Neural crest cell (in vitro differentiated cells): ENCODE measurements at regions not wholly inside any gene's neighbourhood (a gene's known extent, or its start where the extent isn't known, plus 50 kb on each side); places are given as distances from the start of the nearest gene placed in this dataset.
A peak's percentile ranks its signal among the peaks of the same experiment; 100 is the strongest.
"Not testable (repeated sequence)": the region's sequence is repeated elsewhere in the genome, so short reads cannot be mapped to it uniquely, and the experiment has no call there.

Source experiments
- DNase-seq: peaks from one replicate; pipeline ENCODE4 v3.0.0; 2021; ENCODE audit warnings: low read depth, mixed read lengths, low spot score
- H3K27ac Mint-ChIP-seq: one replicate; pipeline ENCODE4 v1.8.0; 2021; ENCODE audit warnings: mild to moderate bottlenecking, mixed read lengths; ENCODE audit not compliant: unreplicated experiment
- H3K27me3 Mint-ChIP-seq: 2 replicates; pipeline ENCODE4 v1.8.0; 2021; ENCODE audit warnings: low read depth, mild to moderate bottlenecking, mixed read lengths
- H3K36me3 Mint-ChIP-seq: 2 replicates; pipeline ENCODE4 v1.8.0; 2021; ENCODE audit warnings: low read depth, mild to moderate bottlenecking, mixed read lengths
- H3K4me1 Mint-ChIP-seq: 2 replicates; pipeline ENCODE4 v1.8.0; 2021; ENCODE audit warnings: mixed read lengths
- H3K4me3 Mint-ChIP-seq: one replicate; pipeline ENCODE4 v1.8.0; 2021; ENCODE audit warnings: mild to moderate bottlenecking, mixed read lengths
- H3K9me3 Mint-ChIP-seq: 2 replicates; pipeline ENCODE4 v1.8.0; 2021; ENCODE audit warnings: mixed read lengths
- CTCF ChIP-seq: fragments of 200-600 bp; sonication (generic); conservative IDR thresholded peaks from 2 replicates; pipeline ENCODE4 v1.5.0; 2021; ENCODE audit warnings: antibody characterized with exemption, mild to moderate bottlenecking

DNA sequence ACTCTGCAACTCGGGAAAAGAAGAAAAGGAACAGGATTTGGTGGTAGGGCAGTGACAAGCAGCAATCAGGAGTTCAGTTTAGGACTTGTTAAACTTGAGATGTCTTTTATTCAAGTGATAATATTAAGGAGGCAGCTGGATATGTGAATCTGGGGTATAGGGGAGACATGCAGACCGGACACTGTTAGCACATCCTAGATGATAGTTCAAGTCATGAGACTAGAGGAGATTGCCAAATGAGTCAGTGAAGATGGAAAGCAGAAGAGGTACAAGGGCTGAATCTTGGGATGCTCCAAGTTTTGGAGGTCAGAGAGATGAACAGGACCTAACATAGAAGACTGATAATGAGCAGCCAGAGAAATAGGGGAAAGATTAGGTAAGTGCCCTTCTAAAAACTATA lies 69.5 kb upstream of the PSME4 start:
- Mint-ChIP-seq H3K9me3 (peaks cover 6% of the 10 kb centered on the region), H3K36me3 (peaks cover 4% of the 10 kb centered on the region), H3K27ac (no peak overlapping the region), H3K27me3 (no peaks in the 10 kb centered on the region), H3K4me1 (peaks cover 8% of the 10 kb centered on the region), H3K4me3 (no peak overlapping the region)
- no peak for DNase-seq
- no peak for TF ChIP-seq CTCF

DNA sequence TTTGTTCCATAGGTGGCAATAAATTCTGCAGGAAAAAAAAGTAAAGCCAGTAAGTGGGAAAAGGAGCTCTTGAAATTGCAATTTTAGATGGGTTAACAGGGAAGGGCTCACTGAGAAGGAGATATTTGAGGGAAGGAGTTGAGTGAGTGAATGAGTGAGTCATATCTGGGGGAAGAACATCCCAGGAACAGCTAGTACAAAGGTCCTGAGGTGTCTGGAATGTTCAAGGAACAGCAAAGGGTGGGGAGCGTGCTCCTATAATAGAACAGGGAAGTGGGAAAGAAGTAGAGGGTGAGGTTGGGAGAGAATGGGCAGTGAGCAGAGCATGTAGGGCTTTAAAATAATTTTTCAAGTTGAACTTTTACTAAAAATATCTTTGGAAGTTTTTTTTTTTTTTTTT lies 68.0 kb upstream of the PSME4 start:
- Mint-ChIP-seq H3K4me3 (no peak overlapping the region), H3K27ac (no peak overlapping the region), H3K36me3 (no peaks in the 10 kb centered on the region), H3K9me3 (no peaks in the 10 kb centered on the region), H3K4me1 (peaks cover 3% of the 10 kb centered on the region), H3K27me3 (no peaks in the 10 kb centered on the region)
- DNase-seq, result no peak
- no peak for TF ChIP-seq CTCF

DNA sequence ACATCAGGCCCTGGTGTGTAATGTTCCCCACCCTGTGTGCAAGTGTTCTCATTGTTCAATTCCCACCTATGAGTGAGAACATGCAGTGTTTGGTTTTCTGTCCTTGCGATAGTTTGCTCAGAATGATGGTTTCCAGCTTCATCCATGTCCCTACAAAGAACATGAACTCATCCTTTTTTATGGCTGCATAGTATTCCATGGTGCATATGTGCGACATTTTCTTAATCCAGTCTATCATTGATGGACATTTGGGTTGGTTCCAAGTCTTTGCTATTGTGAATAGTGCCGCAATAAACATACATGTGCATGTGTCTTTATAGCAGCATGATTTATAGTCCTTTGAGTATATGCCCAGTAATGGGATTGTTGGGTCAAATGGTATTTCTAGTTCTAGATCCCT lies 60.5 kb upstream of the PSME4 start:
- H3K27me3 Mint-ChIP-seq, H3K36me3 Mint-ChIP-seq, H3K4me1 Mint-ChIP-seq, H3K4me3 Mint-ChIP-seq, H3K27ac Mint-ChIP-seq, H3K9me3 Mint-ChIP-seq, DNase-seq: not testable (repeated sequence)

DNA sequence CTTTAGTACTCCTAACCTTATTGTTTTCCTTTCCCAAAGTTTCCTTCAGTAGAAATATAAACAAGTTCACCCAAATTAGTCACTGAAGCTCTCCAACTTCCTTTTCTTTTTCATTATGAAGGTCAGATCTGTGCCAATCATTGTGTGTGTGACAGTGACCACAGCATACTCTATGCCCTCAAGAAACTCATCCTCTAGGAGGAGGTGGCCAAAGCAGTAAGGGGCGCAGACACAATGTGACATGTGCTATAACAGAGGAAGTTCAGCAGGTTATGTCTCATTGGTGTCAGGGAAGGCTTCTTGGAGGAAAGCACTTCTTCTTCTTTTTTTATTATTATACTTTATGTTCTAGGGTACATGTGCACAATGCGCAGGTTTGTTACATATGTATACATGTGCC lies 60.0 kb upstream of the PSME4 start:
- Mint-ChIP-seq H3K27ac (no peak overlapping the region), H3K36me3 (no peaks in the 10 kb centered on the region), H3K4me3 (no peak overlapping the region), H3K27me3 (no peaks in the 10 kb centered on the region), H3K9me3 (peaks cover 2% of the 10 kb centered on the region), H3K4me1 (no peaks in the 10 kb centered on the region)
- no peak for DNase-seq
- no peak for TF ChIP-seq CTCF

DNA sequence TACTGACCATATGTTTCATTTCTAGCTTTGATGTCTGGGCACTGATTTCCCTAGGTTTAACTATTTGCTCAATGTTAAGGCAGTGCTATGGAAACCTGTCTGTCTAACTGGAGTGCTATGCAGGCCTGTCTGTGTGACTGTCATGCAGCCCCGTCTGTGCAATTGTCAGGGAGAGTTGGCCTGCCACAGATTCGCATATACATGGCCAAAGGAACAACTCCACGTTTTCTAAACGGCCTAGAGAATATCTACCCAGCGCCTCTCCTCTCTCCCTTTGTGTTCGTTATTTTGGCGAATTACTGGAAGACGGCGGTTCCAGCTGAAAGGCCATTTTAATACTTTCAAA lies 59.6 kb upstream of the PSME4 start:
- no peaks in the 10 kb centered on the region for H3K4me1 Mint-ChIP-seq
- no peak overlapping the region for H3K4me3 Mint-ChIP-seq
- H3K27ac Mint-ChIP-seq, result peak overlapping the region; percentile 13
- DNase-seq, result no peak
- H3K36me3 Mint-ChIP-seq, result no peaks in the 10 kb centered on the region
- H3K27me3 Mint-ChIP-seq, result no peaks in the 10 kb centered on the region
- H3K9me3 Mint-ChIP-seq, result peaks cover 2% of the 10 kb centered on the region
- no peak for TF ChIP-seq CTCF

- peaks cover 2% of the 10 kb centered on the region for H3K9me3 Mint-ChIP-seq
- H3K27me3 Mint-ChIP-seq, result no peaks in the 10 kb centered on the region
- H3K36me3 Mint-ChIP-seq, result no peaks in the 10 kb centered on the region
- no peaks in the 10 kb centered on the region for H3K4me1 Mint-ChIP-seq
- no peak for DNase-seq
- no peak for TF ChIP-seq CTCF
- H3K4me3 Mint-ChIP-seq, result no peak overlapping the region
- H3K27ac Mint-ChIP-seq, result peak overlapping the region; percentile 13
Observed at GRCh38 chr2:54029721-54030395, 59.1 kb upstream of the PSME4 start.

DNA sequence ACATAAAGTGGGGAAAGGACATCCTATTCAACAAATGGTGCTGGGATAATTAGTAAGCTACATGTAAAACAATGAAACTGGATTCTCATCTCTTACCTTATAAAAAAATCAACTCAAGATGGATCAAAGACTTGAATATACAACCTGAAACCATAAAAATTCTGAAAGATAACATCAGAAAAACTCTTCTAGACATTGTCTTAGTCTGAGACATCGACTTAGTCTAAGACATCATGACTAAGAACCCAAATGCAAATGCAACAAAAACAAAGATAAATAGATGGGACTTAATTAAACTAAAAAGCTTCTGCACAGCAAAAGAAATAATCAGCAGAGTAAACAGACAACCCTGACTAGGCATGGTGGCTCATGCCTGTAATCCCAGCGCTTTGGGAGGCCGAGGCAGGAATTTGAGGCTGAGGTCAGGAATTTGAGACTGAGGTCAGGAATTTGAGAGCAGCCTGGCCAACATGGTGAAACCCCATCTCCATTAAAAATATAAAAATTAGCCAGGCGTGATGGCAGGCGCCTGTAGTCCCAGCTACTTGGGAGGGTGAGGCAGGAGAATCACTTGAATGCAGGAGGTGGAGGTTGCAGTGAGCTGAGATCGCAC lies 54.8 kb upstream of the PSME4 start:
- H3K4me1 Mint-ChIP-seq, H3K27me3 Mint-ChIP-seq, H3K27ac Mint-ChIP-seq, DNase-seq, H3K9me3 Mint-ChIP-seq, H3K4me3 Mint-ChIP-seq: not testable (repeated sequence)
- H3K36me3 Mint-ChIP-seq, result peaks cover 12% of the 10 kb centered on the region
